ENCODE measurements at regions not wholly inside any gene's neighbourhood (a gene's known extent, or its start where the extent isn't known, plus 50 kb on each side); places are given as distances from the start of the nearest gene placed in this dataset.

DNA sequence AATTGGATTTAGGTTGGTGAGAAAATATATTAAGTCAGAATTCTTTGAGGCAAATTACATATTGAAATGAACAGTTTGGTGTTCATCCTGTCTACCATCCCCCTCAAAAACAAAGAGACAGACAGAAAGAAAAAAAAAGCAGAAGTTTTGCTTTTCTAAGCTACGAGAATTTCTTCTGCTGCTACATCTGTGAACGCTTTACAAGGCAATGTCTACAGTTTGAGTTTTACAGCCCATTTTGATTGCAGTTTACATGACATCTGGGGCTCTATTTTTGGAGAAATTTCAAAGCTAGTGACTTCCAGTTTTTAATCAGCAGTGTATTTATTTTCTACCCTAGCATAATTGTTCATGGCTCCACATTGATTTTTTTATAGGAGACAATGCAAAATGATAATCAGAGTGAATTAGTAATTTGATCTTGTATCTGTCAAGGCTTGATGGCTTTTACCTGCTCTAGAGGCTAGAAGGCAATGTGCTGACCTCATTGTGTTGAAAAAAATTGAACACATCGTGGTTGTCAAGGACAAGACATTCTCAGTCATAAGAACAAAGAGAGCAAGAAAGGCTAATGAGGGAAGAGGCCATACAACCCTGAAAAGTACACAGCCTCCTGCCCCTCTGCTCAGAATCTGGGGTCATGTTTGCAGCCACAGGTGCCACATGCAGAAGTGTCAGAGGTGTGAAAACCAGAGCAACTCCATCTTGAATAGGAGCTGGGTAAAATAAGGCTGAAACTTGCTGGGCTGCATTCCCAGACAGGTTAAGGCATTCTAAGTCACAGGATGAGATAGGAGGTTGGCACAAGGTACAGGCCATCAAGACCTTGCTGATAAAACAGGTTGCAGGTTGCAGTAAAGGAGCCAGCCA is 201.0 kb upstream of the CAMK1G start:
- DNase-seq (ENCODE audit: low read depth): no peak

DNA sequence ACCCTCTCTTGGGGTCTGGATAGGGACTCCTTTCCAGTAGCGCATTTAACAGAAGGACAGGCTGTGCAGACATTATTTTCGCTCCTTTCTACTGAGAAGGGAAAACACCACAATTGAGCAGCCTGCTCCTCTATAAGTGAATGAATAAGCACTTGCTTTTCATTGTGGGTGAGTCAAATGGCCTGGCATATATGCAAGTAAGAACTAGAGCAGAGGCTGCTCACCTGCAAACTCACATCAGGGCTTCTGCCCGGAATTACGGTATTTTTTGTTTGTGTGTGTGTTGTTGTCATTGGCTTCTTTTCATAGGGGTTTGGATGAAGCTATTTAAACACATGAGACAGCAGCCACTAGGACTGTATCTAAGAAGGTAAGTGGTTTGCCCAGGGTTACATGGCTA is 200.1 kb upstream of the CAMK1G start:
- DNase-seq (ENCODE audit: low read depth): no peak

DNA sequence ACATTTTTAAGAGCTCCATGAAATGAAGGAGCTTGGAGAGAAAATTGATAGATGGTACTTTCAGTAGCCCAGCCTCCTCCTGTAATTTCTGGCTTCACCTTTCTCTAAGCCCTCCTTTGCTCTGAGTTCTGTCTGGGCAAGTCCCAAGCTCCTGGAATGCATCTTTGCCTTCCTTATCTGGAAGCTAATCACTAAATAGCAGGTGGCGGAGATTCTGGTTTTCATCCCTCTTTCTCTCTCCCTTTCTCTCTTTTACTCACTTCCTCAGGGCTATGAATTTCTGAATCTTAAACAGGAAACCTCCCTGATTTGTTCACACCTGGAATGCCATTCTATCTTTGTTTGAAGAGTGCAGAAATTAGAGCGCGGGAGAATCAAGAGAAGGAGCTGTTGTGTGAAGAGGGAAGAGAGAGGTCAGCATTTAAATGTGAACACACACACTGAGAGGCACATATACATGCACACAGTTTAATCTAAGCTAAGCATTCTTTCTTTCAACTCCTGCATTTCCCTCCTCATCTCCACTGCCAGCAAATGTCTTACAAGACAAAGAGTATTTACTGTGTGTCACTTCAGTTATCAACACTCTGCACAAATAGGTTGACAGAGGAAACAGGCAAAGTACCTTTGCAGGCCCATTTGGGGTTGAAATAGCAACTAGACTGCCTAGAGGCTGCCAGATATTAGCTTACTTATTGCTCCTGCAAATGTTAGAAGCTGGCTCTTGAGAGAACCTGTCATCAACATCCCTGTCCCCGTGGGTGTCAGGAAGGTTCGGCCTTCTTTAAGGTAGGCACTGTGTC is 199.4 kb upstream of the CAMK1G start:
- DNase-seq (ENCODE audit: low read depth): no peak

DNA sequence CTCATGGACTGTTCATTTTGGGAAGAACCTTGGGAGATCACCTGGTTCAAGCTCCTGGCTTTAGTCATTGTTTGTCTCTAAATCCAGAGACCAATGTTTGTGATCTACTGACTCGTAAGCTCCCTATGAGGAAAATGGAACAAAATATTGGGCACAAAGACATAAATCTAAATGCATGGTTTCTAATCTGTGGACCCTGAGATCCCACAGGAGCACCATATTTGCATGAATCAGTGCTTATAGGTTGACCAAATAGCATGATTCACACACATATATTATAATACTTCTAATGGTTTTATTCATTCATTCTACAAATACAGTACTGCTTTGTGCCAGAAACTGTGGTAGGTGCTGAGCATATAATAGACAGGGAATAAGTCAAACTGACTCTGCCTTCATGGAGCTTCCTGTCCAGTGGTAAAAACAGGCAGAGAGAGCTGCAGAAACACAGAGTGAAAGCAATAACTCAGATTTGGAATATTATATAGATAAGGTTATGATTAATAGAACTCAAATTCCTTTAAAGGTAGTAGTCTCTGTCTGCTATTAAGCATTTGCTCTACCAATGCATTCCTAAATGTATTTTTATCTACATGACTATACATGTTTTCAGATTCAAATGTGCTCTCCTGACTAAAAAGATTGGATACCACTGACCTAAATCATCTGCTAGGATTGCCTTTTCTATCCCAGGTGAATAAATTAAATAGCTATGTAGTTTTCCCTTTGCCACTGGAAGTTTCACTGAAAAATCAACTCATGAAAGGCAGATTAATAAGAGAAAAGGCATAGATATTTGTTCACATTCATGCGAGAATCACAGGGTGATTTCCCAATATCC is 198.6 kb upstream of the CAMK1G start:
- no peak for DNase-seq (ENCODE audit: low read depth)

DNA sequence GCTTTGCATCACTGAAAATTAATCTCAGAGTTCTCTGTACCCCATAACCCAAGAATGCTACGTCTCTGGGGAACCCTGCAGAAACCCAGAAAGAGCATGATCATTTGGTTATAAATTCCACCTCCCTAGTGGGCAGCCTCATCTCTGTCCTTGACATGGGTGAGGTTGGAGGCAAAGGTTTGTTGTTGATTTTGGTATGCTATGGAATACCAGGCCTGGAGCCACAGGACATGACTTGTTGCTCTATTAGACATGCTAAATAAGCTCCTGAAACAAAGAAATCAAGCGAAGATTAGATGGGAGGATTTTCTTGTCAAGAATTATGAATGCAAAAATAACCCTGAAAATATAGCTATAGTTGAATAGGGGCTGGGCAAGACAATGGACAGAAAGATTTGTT is 197.4 kb upstream of the CAMK1G start:
- DNase-seq (ENCODE audit: low read depth): no peak

DNA sequence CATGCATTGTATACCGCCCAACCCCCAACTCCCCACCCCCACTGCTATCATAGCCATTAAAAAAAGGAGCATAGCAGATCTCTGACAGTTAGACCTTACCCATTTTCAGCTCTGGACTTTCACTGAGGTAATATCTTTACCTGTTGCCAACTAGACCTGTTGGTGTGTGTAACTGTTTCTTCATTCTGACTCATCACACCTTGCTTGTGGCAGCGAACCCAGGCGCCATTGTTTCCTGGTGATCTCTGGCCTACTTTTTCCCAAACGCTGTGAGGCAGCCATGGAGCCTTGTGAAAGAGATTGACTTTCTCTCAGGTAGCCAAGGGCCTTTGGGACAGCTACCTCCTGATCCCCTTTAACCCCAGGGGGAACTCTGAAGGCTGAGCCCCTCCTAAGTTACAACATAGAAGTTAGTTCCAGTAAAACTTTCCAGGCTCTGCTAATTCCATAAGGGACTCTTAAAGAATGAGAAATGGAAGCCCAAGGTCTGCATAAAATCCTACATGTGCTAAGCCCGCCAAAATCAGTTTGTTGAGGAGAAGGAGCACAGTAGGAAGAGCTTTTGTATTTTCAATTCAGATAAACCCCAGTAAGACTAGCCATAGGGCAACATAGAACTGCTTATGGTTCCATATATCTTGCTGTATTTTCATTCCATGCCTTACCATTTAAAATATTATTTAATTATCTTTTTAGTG is 196.1 kb upstream of the CAMK1G start:
- no peak for DNase-seq (ENCODE audit: low read depth)

DNA sequence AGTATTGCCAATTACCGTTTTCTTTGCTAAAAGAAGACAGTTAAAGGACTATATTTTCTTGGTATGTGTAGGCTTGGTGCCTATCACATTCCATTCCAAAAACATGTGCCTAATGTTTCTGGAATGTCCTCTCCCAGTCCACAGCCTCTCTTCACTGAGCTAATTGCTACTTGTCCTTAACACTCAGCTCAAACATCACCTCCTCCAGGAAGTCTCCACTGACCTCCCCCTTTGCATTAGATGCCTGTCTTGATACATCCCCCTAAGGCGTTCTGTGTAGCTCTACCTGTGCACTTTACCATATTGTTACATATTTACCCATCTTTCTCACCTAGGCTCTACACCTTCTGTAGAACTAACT is 195.6 kb upstream of the CAMK1G start:
- DNase-seq (ENCODE audit: low read depth): no peak

DNA sequence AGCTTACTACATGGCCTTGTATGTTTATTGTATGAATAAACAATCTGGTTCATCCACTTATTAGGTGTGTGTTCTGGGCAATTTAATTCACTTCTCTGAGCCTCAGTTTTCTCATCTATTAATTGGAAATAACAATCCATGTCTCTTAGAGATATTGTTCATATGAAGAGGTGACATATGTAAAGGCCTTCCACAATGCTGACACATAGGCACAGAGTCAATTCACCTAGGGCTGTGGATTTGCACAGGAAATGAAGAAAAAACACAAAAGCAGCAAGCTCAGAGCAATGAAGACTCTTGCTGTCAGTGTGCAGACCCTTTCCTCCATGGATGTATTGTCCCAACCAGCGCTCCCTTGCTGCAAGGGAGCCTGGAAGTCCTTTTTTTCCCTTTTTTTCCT is 195.2 kb upstream of the CAMK1G start:
- DNase-seq (ENCODE audit: low read depth): no peak

DNA sequence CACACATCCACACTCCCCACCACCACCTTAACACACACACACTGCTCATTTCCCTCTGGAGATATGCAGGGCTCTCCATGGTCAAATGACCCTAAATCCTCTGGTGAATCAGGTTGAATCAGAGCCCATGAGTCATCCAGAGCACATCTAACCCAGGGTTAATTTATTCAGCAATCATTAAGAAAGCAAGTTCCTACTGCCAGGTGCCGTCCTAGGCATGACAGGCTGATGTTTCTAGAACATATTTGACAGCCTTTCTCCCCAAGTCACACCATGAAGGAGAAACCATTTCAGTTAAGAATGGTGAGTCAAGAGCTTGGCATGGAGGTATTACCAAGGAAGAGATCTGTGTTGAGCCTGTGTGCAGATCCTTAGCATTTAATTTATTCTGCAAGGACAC is 194.3 kb upstream of the CAMK1G start:
- no peak for DNase-seq (ENCODE audit: low read depth)

DNA sequence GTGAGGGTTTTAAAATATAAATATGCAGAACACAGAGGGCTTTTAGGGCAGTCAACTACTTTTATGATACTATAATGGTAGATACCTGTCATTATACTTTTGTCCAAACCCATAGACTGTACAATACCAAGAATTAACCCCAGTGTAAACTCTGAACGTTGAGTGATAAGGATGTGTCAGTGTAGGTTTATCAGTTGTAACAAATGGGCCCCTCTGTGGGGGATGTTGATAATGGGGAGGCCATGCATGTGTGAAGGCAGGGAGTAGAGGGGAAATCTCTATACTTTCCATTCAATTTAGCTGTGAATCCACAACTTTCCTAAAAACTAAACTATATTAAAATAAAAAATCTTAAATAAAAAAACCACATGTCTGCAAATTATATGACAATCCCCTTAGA is 193.5 kb upstream of the CAMK1G start:
- DNase-seq (ENCODE audit: low read depth): no peak

DNA sequence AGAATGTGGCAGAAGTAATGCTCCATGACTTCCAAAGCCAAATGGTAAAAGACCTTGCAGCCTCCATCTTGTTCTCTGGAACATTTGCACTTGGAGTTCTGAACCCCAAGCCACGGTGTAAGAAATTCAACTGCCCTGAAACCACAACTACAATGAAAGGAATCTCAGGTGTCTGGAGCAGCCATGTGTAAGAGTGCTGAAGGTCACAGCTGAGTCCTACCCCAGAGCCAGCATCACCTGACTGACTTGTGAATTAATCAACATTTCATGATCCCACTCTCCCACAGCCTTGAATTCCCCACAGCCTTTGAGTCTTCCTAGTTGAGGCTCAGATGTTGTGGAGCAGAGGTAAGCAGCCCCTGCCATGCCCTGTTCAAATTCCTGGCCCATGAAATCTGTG is 192.8 kb upstream of the CAMK1G start:
- DNase-seq (ENCODE audit: low read depth): no peak

DNA sequence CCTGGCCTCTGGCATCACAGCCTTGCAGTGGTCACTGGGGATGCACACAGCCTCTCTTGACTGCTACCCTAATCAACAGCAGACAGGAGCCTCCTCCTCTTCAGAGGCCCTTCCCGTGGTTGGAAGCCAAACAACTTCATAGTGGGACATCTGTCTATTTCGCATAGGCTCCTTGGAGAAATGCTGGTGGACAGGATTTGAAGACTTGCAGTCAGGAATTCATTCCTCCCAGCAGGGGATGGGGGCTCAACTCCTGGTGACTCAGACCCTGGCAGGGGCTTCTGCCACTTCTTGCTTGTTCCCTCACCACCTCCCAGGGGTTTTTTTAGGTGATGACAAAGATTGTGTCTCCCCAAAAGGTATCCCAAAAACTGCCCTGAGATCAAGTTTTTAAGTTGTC is 191.7 kb upstream of the CAMK1G start:
- DNase-seq (ENCODE audit: low read depth): no peak

DNA sequence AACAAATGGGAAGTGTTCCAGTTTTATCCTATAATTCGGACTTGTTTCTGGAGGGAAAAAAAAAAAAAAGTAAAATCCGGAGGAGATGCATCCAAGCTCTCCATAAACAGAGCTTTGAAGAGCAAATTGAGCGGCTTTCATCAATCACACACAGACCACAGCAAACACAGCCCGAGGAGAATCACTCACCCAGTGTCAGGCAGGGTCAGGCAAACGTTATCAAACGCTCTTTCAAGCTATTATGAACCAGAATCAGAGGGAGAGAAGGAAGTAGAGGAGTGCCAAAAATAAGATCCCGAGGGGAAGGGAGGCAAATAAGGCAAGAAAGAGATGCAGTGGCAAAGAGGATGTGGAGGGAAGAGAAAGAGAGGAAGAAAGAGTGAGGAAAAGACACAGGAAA is 188.3 kb upstream of the CAMK1G start:
- DNase-seq (ENCODE audit: low read depth): no peak

DNA sequence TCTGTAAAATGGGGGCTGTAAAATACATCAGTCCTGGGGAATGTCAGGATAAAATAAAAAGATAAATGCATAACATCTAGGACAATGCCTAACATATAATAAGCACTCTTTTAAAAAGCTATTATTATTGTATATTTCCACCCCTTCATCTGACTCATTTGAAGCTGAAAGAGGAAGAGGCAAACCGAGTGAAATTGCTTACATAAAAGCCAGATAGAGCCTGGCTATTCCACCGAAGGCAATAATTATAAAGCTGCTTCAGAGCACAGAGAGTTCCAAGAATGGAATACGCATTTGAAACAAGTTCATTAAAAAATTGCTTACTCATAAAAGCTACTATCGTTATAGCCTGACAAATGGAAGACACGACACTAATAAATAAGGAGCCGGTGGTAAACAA is 186.1 kb upstream of the CAMK1G start:
- DNase-seq (ENCODE audit: low read depth): no peak

DNA sequence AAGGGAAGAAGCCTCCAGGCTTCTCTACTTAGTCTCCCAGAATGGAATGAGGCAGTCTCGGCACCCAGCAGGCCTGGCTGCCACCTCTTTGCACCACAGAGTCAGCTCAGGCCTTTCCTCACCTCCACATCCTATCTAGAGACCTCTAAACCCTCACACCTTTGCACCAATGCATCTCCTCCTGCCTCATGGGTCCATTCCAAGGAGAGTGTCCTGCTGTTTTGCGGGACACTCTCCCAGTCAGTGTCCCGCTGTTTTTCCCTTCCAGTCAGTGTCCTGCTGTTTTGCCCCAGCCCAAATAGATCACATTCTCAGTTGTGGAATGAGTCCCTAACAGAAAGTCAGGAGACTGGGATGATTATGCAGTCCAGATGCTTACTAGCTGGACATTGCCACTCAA is 185.6 kb upstream of the CAMK1G start:
- no peak for DNase-seq (ENCODE audit: low read depth)

DNA sequence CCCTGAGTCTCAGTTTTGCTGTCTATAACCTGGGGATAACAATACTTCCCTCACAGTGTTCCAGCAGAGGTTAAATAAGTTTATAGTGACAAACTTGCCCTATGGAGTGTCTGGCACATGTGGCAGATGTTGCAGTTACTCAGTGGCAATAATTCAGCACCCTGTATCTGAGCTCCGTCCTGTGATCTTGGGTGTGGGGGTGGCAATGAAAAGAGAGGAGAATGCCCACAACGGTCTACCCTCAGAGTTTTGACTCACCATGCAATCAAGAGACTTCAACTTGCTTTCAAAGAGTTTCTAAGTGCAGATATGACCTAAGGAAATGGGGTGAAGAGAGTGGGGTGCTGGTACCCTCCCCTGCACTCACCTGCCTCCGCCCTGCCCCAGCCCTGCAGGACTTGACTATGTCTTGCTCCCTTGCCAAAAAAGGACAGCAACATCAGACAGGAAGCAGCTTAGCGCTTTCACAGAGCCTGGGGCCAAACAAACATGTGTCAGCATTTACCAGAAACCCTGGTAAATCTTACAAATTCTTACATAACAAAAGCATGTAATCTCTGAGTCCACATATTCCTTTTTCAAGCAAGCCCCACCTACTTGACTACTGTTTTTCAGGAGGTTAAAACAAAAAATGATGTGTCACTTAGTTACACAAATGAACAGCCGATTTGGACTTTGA is 185.1 kb upstream of the CAMK1G start:
- DNase-seq (ENCODE audit: low read depth): no peak

DNA sequence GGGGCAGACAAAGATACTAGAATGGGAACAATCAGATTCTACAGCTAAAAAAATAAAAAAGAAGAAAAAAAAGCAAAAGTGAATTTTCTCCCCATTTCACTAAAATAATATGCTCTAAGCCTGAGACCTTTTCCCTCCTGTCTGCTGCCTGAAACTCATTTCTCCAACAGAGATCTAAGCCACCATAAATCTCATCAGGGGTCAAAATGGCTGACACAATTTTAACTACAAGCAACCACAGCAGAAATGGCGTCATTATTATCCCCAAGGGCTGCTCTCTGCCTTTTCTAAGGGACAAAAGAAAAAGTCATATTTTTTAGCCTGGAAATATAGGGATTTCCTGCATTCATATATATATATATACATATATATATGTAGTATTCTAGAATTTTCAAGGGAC is 183.7 kb upstream of the CAMK1G start:
- no peak for DNase-seq (ENCODE audit: low read depth)

DNA sequence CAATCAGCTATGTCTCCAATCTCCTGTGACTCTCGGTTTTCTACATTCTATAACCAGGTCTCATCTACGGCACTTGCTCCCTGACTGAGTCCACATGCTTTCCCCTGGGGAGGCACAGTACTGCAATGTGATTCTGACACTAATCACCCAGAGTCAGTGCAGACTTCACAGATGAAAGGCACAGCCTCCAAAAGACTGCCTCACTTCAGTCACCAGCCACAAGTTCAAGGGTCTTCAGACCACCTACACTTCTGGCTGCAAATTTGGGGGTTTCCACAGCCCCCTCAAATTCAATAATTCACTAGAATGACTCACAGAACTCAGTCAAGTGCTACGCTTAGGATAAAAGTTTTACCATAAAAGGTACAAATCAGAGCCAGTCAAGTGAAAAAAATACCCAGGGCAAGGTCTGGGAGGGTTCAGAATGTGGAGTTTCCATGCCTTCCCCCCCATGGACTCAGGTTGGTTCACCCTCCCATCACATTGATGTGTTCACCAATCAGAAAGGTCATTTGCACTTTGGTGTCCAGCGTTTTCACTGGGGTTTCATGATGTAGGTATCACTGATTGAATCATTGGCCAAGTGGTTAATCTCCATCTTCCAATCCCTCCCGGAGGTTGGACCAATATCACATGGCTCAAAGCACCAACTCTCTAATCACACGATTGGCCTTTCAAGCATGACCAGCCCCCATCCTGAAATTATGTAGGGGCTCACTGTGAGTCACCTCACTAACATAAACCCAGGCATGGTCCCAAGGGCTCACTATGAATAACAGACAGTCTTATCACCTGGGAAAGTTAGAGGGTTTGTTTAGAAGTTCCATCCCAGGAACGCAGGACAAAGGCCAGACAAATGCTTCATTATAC is 182.9 kb upstream of the CAMK1G start:
- no peak for DNase-seq (ENCODE audit: low read depth)

DNA sequence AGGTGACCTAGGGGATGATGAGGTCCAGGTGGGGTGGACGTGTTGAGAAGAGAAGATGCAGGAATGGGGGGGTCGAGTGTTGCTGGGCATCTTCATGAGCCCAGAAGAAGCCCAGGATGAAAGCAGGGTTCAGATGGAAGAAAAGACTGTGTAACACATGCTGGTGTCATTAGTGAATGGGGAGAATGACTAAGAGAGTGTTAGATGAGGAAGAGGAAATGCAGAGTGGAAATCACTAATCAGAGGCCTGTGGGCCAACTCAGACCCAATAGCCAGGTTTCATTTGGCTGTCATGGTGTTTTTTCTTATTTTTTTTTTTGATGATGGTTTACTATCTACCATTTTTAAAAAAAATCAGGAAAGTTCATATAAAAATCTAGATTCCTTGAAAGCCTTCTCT is 180.8 kb upstream of the CAMK1G start:
- no peak for DNase-seq (ENCODE audit: low read depth)

DNA sequence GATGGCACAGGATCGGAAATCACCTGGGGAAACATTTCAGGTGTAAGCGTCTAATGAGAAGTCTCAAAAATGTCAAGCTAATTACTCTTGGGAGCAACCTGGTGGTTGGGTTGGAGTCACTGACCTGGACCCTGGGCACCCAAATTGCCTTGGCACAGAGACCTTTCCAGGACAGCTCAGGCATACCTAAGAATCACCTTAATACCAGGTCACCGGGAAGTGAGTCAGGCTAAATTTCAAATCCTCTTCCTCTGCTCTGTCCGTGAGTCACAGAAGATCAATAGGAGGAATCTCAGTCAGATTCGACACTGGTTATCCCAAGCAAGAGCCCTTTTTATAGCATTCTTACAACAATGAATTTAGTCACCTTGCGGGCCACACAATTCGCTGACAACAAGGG is 179.6 kb upstream of the CAMK1G start:
- DNase-seq (ENCODE audit: low read depth): no peak

DNA sequence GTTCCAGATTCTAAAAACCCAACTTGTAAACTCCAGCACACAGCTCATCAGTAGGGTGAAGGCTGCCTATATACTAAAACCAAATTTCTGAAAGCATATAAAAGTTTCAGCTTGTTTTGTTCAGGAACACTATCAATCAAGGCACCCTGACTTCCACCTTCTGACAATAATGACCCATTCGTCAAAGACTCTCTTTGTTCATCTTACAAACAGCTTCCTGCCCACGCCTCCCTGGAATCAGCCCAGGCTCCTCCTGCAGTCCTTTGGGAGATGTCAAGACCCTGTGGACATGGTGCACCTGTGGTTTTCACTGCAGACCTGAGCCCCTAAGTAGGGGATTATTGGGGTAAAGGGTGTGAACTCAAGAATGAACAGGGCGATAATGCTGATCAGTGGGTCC is 178.9 kb upstream of the CAMK1G start:
- no peak for DNase-seq (ENCODE audit: low read depth)
